BLaER1 treated with 17β-estradiol and CSF1 and Interleukin-3, amounts not matched to agents 10 nM and 100 nM (cell line): ENCODE measurements at regions not wholly inside any gene's neighbourhood (a gene's known extent, or its start where the extent isn't known, plus 50 kb on each side); places are given as distances from the start of the nearest gene placed in this dataset.
A peak's percentile ranks its signal among the peaks of the same experiment; 100 is the strongest.

Experiments
- H3K27ac ChIP-seq, 11 experiments: shearing (Covaris generic); formaldehyde crosslinking; 2 replicates each; pipeline ENCODE4 v1.8.1; 2022
- H3K27me3 ChIP-seq, 11 experiments: shearing (Covaris generic); formaldehyde crosslinking; 2 replicates each; pipeline ENCODE4 v1.8.1; 2022
- H3K36me3 ChIP-seq, 11 experiments: shearing (Covaris generic); formaldehyde crosslinking; 2 replicates each; pipeline ENCODE4 v1.8.1; 2022
- H3K4me1 ChIP-seq, 10 experiments: shearing (Covaris generic); formaldehyde crosslinking; 2 replicates each; pipeline ENCODE4 v1.8.1; 2022
- H3K4me2 ChIP-seq, 11 experiments: shearing (Covaris generic); formaldehyde crosslinking; 2 replicates each; pipeline ENCODE4 v1.8.1; 2022
- H3K4me3 ChIP-seq, 10 experiments: shearing (Covaris generic); formaldehyde crosslinking; 2 replicates each; pipeline ENCODE4 v1.8.1; 2022
- H3K9ac ChIP-seq, 11 experiments: shearing (Covaris generic); formaldehyde crosslinking; 2 replicates each; pipeline ENCODE4 v1.8.1; 2022
- H3K9me3 ChIP-seq, 11 experiments: shearing (Covaris generic); formaldehyde crosslinking; replicated peaks in 1 of 11; 2 replicates each; pipeline ENCODE4 v1.8.1; 2022
- H4K20me1 ChIP-seq, 11 experiments: shearing (Covaris generic); formaldehyde crosslinking; 2 replicates each; pipeline ENCODE4 v1.8.1; 2022
- Cebpa-rat ChIP-seq, 11 experiments: shearing (Covaris generic); IDR thresholded peaks; 2 replicates each; pipeline ENCODE4 v1.8.1; 2022

DNA sequence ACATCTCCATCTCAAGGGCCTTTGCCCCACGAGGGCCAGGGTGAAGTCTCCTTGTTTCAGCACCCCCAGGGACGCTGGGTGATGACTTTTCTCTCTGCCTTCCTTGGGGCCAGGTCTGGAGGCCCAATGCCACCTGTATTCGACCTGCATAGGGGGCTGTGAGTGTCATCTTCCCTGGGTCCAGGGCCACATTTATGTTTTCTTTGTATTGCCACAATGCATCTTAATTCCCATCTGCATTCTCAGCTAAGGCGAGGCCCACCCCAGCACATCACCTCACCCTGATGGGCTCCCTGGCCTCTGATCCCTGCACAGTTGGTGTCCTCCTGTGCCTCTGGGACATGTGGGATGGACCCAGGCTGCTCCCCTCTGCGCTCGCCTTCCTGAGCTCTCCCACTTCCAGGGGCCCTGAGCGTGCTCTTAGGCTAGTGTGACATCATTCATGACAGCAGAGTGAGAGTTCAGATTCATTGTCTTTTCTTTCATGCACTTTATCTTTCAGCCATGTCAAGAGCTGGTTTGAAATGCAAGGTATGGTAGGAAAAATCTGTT is 122.0 kb upstream of the COPS8 start:
- Histone ChIP-seq H3K27me3 (no peaks in the 10 kb centered on the region), H3K9me3 (peaks cover 10 to 26% (median 18%) of the 10 kb centered on the region in 11 experiments; a peak in 18 of 22 replicates), H3K4me1 (peaks cover 21 to 58% (median 40%) of the 10 kb centered on the region in 10 experiments), H3K27ac (no peak overlapping the region), H3K4me3 (no peak overlapping the region), H4K20me1 (no peaks in the 10 kb centered on the region), H3K4me2 (peak overlapping the region in 10 of 11 experiments; percentile 2 to 75 (median 42); a peak in 18 of 22 replicates), H3K36me3 (peaks cover 0 to 5% (median 0%) of the 10 kb centered on the region in 11 experiments; a peak in 4 of 22 replicates), H3K9ac (no peak overlapping the region)
- TF ChIP-seq Cebpa-rat (IDR thresholded peaks at IDR 0.05): no peak

GRCh38 chr2:236964291-236964690 is 121.4 kb upstream of the COPS8 start:
- H3K9me3 ChIP-seq: peaks cover 10 to 26% (median 18%) of the 10 kb centered on the region in 11 experiments; a peak in 18 of 22 replicates
- H4K20me1 ChIP-seq: no peaks in the 10 kb centered on the region
- no peaks in the 10 kb centered on the region for H3K27me3 ChIP-seq
- H3K27ac ChIP-seq: no peak overlapping the region
- H3K4me2 ChIP-seq: peak overlapping the region in 10 of 11 experiments; percentile 2 to 75 (median 42); a peak in 16 of 22 replicates
- H3K9ac ChIP-seq: no peak overlapping the region
- no peak for TF ChIP-seq Cebpa-rat (IDR thresholded peaks at IDR 0.05)
- peaks cover 0 to 5% (median 0%) of the 10 kb centered on the region in 11 experiments; a peak in 4 of 22 replicates for H3K36me3 ChIP-seq
- no peak overlapping the region for H3K4me3 ChIP-seq
- peaks cover 27 to 63% (median 46%) of the 10 kb centered on the region in 10 experiments for H3K4me1 ChIP-seq

DNA sequence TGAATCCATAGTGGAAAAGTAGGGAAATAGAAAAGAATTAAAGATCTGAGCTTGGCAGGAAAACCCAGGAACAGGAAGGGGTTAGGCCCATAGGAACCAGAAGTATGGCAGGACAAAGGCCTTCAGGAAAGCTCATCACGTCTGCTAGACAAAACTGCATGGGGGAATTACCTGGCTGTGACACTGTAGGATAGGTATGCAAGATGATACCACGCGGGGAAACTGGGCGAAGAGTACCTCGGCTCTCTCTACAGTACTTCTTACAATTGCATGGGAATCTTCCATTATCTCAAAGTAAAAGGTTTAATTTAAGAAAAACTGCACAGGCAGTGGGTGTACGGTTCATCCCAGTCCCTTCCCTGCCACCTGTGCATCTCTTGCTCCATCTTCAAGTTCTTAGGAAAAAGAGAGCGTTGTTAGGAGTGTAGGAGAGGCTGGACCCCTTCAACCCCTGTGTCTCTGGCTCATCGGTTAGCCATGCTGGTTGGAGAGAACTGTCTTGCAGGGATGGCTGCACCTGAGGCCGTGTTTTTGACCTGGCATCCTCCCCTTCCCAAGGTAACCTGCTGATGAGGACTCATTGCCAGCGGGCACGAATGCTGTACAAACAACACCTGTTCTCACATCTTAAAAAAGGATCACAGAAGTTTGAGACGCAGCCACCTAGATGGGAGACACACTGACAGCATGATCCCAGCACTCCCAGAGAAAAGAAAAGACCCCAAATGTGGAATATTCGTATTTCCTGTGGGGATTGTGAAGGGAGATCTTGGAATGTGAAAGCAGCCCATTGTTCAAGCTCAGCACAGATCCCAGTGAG is 120.5 kb upstream of the COPS8 start:
- no peaks in the 10 kb centered on the region for H4K20me1 ChIP-seq
- peaks cover 36 to 73% (median 55%) of the 10 kb centered on the region in 10 experiments for H3K4me1 ChIP-seq
- peaks cover 5 to 18% (median 12%) of the 10 kb centered on the region in 11 experiments; a peak in 18 of 22 replicates for H3K9me3 ChIP-seq
- H3K9ac ChIP-seq: no peak overlapping the region
- peak overlapping the region in 6 of 11 experiments; percentile 11 to 68 (median 44); a peak in 7 of 22 replicates for H3K4me2 ChIP-seq
- peaks cover 0 to 5% (median 0%) of the 10 kb centered on the region in 11 experiments; a peak in 4 of 22 replicates for H3K36me3 ChIP-seq
- no peak overlapping the region for H3K27ac ChIP-seq
- no peak overlapping the region for H3K4me3 ChIP-seq
- no peak for TF ChIP-seq Cebpa-rat (IDR thresholded peaks at IDR 0.05)
- H3K27me3 ChIP-seq: no peaks in the 10 kb centered on the region

- peaks cover 42 to 78% (median 61%) of the 10 kb centered on the region in 10 experiments for H3K4me1 ChIP-seq
- H3K36me3 ChIP-seq: peaks cover 0 to under 1% (median 0%) of the 10 kb centered on the region in 11 experiments; a peak in 2 of 22 replicates
- H3K27me3 ChIP-seq: no peaks in the 10 kb centered on the region
- no peak overlapping the region for H3K4me2 ChIP-seq
- no peak overlapping the region for H3K9ac ChIP-seq
- no peak overlapping the region for H3K27ac ChIP-seq
- H3K4me3 ChIP-seq: no peak overlapping the region
- no peak for TF ChIP-seq Cebpa-rat (IDR thresholded peaks at IDR 0.05)
- H4K20me1 ChIP-seq: no peaks in the 10 kb centered on the region
- peaks cover 0 to 13% (median 6%) of the 10 kb centered on the region in 11 experiments; a peak in 16 of 22 replicates for H3K9me3 ChIP-seq
These were observed 119.9 kb upstream of the COPS8 start for GRCh38 chr2:236965841-236966096.

DNA sequence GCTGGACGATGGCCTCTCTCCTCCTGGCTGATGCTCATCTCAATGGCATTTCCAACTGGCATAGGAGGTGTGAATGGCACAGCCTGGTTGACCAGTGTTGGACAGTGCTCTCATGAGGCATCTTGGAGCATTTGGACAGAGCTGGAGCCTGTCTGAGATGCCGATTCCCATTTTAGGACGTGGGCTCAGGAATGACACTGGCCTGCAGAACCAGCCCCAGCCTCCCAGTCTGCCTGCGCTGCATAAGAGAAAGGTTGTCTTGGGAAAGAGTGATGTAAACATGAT is 118.2 kb upstream of the COPS8 start:
- Histone ChIP-seq H3K4me3 (peak overlapping the region in 2 of 10 experiments; percentile 5 to 7; a peak in 2 of 20 replicates), H3K4me2 (peak overlapping the region; percentile 81 to 97 (median 87)), H3K9ac (peak overlapping the region in 5 of 11 experiments; percentile 79 to 88 (median 82); a peak in 7 of 22 replicates), H3K27ac (peak overlapping the region in 8 of 11 experiments; percentile 85 to 96 (median 90); a peak in 15 of 22 replicates), H3K9me3 (peaks cover 0 to 7% (median 0%) of the 10 kb centered on the region in 11 experiments; a peak in 1 of 22 replicates), H3K27me3 (no peaks in the 10 kb centered on the region), H4K20me1 (no peaks in the 10 kb centered on the region), H3K36me3 (no peaks in the 10 kb centered on the region; a peak in 1 of 22 replicates), H3K4me1 (peaks cover 58 to 95% (median 77%) of the 10 kb centered on the region in 10 experiments)
- TF ChIP-seq Cebpa-rat (IDR thresholded peaks at IDR 0.05): no peak

DNA sequence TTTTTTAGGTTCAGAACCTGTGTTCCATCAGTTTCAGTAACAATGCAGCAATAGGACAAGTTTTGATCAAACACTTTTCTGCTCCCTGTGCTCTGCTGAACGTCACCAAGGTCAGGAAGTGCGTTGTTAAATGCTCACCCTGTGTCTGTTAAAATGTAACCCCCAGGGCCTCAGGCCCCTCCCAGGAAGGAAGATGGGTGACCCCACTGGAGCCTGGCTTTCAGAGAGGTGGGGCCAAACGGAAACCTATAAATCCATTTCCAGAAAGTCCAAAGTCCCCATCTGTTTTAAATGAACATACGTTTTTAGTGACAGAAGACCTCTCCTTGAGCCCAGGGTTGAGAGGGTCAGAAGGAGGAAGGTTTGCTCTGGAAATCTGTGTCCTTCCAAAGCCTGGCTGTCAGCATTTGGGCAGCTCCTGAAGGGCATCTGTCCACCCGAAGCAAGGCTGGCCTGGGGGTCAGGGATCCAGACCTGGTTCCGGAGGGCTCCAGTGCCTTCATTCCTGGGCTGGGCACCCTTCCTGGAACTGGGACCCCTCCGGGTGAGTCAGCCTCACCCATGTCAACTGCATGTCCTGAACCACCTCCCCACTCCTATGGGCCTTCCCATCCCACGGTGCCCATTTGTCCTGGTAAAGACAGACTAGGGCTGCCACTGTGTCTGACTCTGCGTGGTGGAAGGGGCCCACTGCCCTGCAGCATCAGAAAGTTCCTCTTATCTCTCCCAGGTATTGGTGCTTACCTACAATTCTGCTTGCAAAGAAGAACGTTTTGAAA is 117.4 kb upstream of the COPS8 start:
- H4K20me1 ChIP-seq: no peaks in the 10 kb centered on the region
- H3K4me1 ChIP-seq: peaks cover 67 to 97% (median 84%) of the 10 kb centered on the region in 10 experiments
- H3K36me3 ChIP-seq: no peaks in the 10 kb centered on the region; a peak in 1 of 22 replicates
- H3K9ac ChIP-seq: peak overlapping the region in 8 of 11 experiments; percentile 36 to 88 (median 80); a peak in 14 of 22 replicates
- peak overlapping the region; percentile 81 to 97 (median 87) for H3K4me2 ChIP-seq
- H3K27ac ChIP-seq: peak overlapping the region in 10 of 11 experiments; percentile 12 to 96 (median 89); a peak in 16 of 22 replicates
- no peaks in the 10 kb centered on the region for H3K27me3 ChIP-seq
- H3K9me3 ChIP-seq: 0 out of 22 replicates have a peak, but pooled peaks cover 0 to 7% (median 0%) of the 10 kb centered on the region in 11 experiments
- H3K4me3 ChIP-seq: peak overlapping the region in 3 of 10 experiments; percentile 5 to 20 (median 17); a peak in 7 of 20 replicates
- TF ChIP-seq Cebpa-rat (IDR thresholded peaks at IDR 0.05): no peak

- Histone ChIP-seq H3K27me3 (no peaks in the 10 kb centered on the region), H3K4me2 (peak overlapping the region; percentile 81 to 97 (median 87)), H3K4me3 (peak overlapping the region in 6 of 10 experiments; percentile 11 to 50 (median 27); a peak in 9 of 20 replicates)
These were observed 116.7 kb upstream of the COPS8 start for GRCh38 chr2:236968880-236969534.

More at GRCh38 chr2:236968880-236969534, 116.7 kb upstream of the COPS8 start:
- Histone ChIP-seq H3K36me3 (no peaks in the 10 kb centered on the region; a peak in 1 of 22 replicates), H3K4me1 (peaks cover 74 to 97% (median 84%) of the 10 kb centered on the region in 10 experiments), H3K9ac (peak overlapping the region in 9 of 11 experiments; percentile 24 to 88 (median 79); a peak in 16 of 22 replicates), H3K9me3 (0 out of 22 replicates have a peak, but pooled peaks cover 0 to 7% (median 0%) of the 10 kb centered on the region in 11 experiments), H3K27ac (peak overlapping the region in 10 of 11 experiments; percentile 31 to 96 (median 89); a peak in 20 of 22 replicates), H4K20me1 (no peaks in the 10 kb centered on the region)
- TF ChIP-seq Cebpa-rat (IDR thresholded peaks at IDR 0.05): no peak
